HEK293 (cell line): ENCODE measurements at regions not wholly inside any gene's neighbourhood (a gene's known extent, or its start where the extent isn't known, plus 50 kb on each side); places are given as distances from the start of the nearest gene placed in this dataset.

Experiments
- CTCF ChIA-PET: fragments of 350-600 bp; formaldehyde crosslinking; extraction: SDS; loops from one replicate; lab custom pipeline; 2021; ENCODE audit warnings: antibody characterized with exemption; lab: Yijun Ruan, JAX
- POLR2A ChIA-PET: fragments of 300-600 bp; formaldehyde crosslinking; extraction: SDS; loops from one replicate; lab custom pipeline; 2020; ENCODE audit warnings: antibody characterized with exemption, inconsistent platforms; lab: Yijun Ruan, JAX
- H3K27ac ChIP-seq: fragments of 200-500 bp; sonication (Bioruptor generic); 2 replicates; pipeline ENCODE4 v1.5.1; 2014; ENCODE audit warnings: low read depth, low read length, control low read depth, inconsistent platforms; ENCODE audit errors: extremely low read depth
- H3K36me3 ChIP-seq, 2 experiments: fragments of 200-500 bp in 1 of 2; sonication (Bioruptor generic) in 1 of 2; 1 replicate in 1 of 2; 2 replicates in 1 of 2; pipeline ENCODE4 v1.5.1; 2014 to 2017; ENCODE audit warnings: inconsistent platforms in 2 of 2, low read length in 2 of 2; ENCODE audit not compliant: control insufficient read depth in 2 of 2, insufficient read depth in 1 of 2
- H3K4me1 ChIP-seq: fragments of 200-500 bp; sonication (Bioruptor generic); 2 replicates; pipeline ENCODE4 v1.5.1; 2014; ENCODE audit warnings: mild to moderate bottlenecking, low read length, inconsistent platforms; ENCODE audit not compliant: control insufficient read depth, insufficient read depth
- H3K4me3 ChIP-seq: 2 replicates; pipeline ENCODE4 v1.5.1; 2011; ENCODE audit warnings: low read depth, mild to moderate bottlenecking, control low read depth, low read length, moderate library complexity
- H3K9me3 ChIP-seq: fragments of 200-500 bp; sonication (Bioruptor generic); 2 replicates; pipeline ENCODE4 v1.5.1; 2014; ENCODE audit warnings: low read depth, low read length, inconsistent platforms; ENCODE audit not compliant: control insufficient read depth, insufficient read depth
- HOXA7 ChIP-seq: sonication (generic); formaldehyde crosslinking; IDR thresholded peaks from 2 replicates; pipeline ENCODE4 v1.8.1; 2022; ENCODE audit warnings: missing genetic modification reagents, borderline replicate concordance
- MEIS1 ChIP-seq: sonication (generic); formaldehyde crosslinking; IDR thresholded peaks from 2 replicates; pipeline ENCODE4 v1.8.1; 2022; ENCODE audit warnings: missing genetic modification reagents, mild to moderate bottlenecking, borderline replicate concordance
- ZFP41 ChIP-seq: fragments of 450-650 bp; formaldehyde crosslinking; IDR thresholded peaks from 2 replicates; pipeline ENCODE4 v1.5.1; 2016; ENCODE audit warnings: missing biosample characterization, missing genetic modification characterization, borderline replicate concordance
- ZNF132 ChIP-seq: fragments of 450-650 bp; formaldehyde crosslinking; IDR thresholded peaks from 2 replicates; pipeline ENCODE4 v1.5.1; 2017; ENCODE audit warnings: missing biosample characterization, missing genetic modification characterization, borderline replicate concordance
- ZNF140 ChIP-seq: fragments of 450-650 bp; formaldehyde crosslinking; IDR thresholded peaks from 2 replicates; pipeline ENCODE4 v1.5.1; 2016; ENCODE audit warnings: missing biosample characterization, missing genetic modification characterization
- ZNF2 ChIP-seq: fragments of 450-650 bp; formaldehyde crosslinking; IDR thresholded peaks from 2 replicates; pipeline ENCODE4 v1.5.1; 2016; ENCODE audit warnings: missing biosample characterization, missing genetic modification characterization
- ZNF302 ChIP-seq: fragments of 450-650 bp; formaldehyde crosslinking; IDR thresholded peaks from 2 replicates; pipeline ENCODE4 v1.5.1; 2016; ENCODE audit warnings: missing biosample characterization, missing genetic modification characterization, low read depth
- ZNF324 ChIP-seq: fragments of 450-650 bp; formaldehyde crosslinking; IDR thresholded peaks from 2 replicates; pipeline ENCODE4 v1.5.1; 2016; ENCODE audit warnings: missing biosample characterization, missing genetic modification characterization
- ZNF426 ChIP-seq: fragments of 450-650 bp; formaldehyde crosslinking; IDR thresholded peaks from 2 replicates; pipeline ENCODE4 v1.5.1; 2017; ENCODE audit warnings: missing biosample characterization, missing genetic modification characterization, mild to moderate bottlenecking, inconsistent platforms, moderate library complexity
- ZNF433 ChIP-seq: fragments of 450-650 bp; formaldehyde crosslinking; IDR thresholded peaks from 2 replicates; pipeline ENCODE4 v1.5.1; 2016; ENCODE audit warnings: missing biosample characterization, missing genetic modification characterization, low read depth
- ZNF544 ChIP-seq: fragments of 450-650 bp; formaldehyde crosslinking; IDR thresholded peaks from 2 replicates; pipeline ENCODE4 v1.5.0; 2017; ENCODE audit warnings: missing biosample characterization, missing genetic modification characterization
- ZNF610 ChIP-seq: fragments of 450-650 bp; formaldehyde crosslinking; IDR thresholded peaks from 2 replicates; pipeline ENCODE4 v1.5.1; 2016; ENCODE audit warnings: missing biosample characterization, missing genetic modification characterization, borderline replicate concordance
- ZNF626 ChIP-seq: fragments of 450-650 bp; sonication (Bioruptor Pico); formaldehyde crosslinking; IDR thresholded peaks from 2 replicates; pipeline ENCODE4 v1.5.1; 2018; ENCODE audit warnings: missing biosample characterization, missing genetic modification characterization, inconsistent platforms
- ZNF658 ChIP-seq: fragments of 450-650 bp; formaldehyde crosslinking; IDR thresholded peaks from 2 replicates; pipeline ENCODE4; 2016; ENCODE audit warnings: missing biosample characterization, missing genetic modification characterization
- ZNF670 ChIP-seq: fragments of 450-650 bp; formaldehyde crosslinking; IDR thresholded peaks from 2 replicates; pipeline ENCODE4 v1.5.1; 2016; ENCODE audit warnings: missing biosample characterization, missing genetic modification characterization, low read depth
- ZNF701 ChIP-seq: fragments of 450-650 bp; formaldehyde crosslinking; IDR thresholded peaks from 2 replicates; pipeline ENCODE4 v1.5.1; 2016; ENCODE audit warnings: missing biosample characterization, missing genetic modification characterization
- ZNF777 ChIP-seq: fragments of 450-650 bp; formaldehyde crosslinking; IDR thresholded peaks from 2 replicates; pipeline ENCODE4 v1.5.1; 2017; ENCODE audit warnings: missing biosample characterization, missing genetic modification characterization, borderline replicate concordance
- ZNF837 ChIP-seq: fragments of 450-650 bp; formaldehyde crosslinking; IDR thresholded peaks from 2 replicates; pipeline ENCODE4 v1.5.1; 2016; ENCODE audit warnings: missing biosample characterization, missing genetic modification characterization
- ZNF843 ChIP-seq: fragments of 450-650 bp; formaldehyde crosslinking; IDR thresholded peaks from 2 replicates; pipeline ENCODE4 v1.5.1; 2016; ENCODE audit warnings: missing biosample characterization, missing genetic modification characterization
- TF ChIP-seq, protein P1 (sequence below): fragments of 450-650 bp; formaldehyde crosslinking; IDR thresholded peaks from 2 replicates; pipeline ENCODE4 v1.5.1; 2017; ENCODE audit warnings: missing biosample characterization, missing genetic modification characterization
- TF ChIP-seq, protein P2 (sequence below): fragments of 450-650 bp; formaldehyde crosslinking; IDR thresholded peaks from 2 replicates; pipeline ENCODE4 v1.5.1; 2016; ENCODE audit warnings: missing biosample characterization, missing genetic modification characterization, low read depth
- TF ChIP-seq, protein P3 (sequence below): fragments of 450-650 bp; formaldehyde crosslinking; IDR thresholded peaks from 2 replicates; pipeline ENCODE4 v1.5.1; 2016; ENCODE audit warnings: missing biosample characterization, missing genetic modification characterization
- TF ChIP-seq, protein P4 (sequence below): fragments of 450-650 bp; formaldehyde crosslinking; IDR thresholded peaks from 2 replicates; pipeline ENCODE4 v1.5.1; 2016; ENCODE audit warnings: missing biosample characterization, missing genetic modification characterization

DNA sequence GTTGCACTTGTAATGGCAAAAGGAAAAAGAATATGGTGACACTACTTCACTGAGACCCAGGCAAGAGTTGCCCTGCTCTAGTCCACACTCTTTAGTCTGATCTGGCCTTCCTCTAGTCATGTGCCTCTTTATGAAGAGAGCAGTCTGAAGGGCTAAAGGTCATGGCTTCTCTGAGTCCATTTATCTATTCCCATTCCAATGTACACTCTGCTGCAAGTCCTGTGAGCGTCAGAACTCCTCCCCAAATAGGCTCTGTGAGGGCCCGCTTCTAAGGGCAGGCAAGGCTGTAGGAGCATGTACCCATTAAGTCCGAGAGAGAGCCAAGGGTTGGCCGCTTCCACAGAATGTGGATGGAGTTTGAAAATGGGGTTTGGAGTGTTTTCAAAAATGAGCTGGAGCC, 209.3 kb downstream of the AHR start:
- POLR2A ChIA-PET, result no interaction called here
- H3K4me3 ChIP-seq, result no peak overlapping the region
- no peaks in the 10 kb centered on the region for H3K36me3 ChIP-seq
- H3K27ac ChIP-seq, result no peak overlapping the region
- H3K4me1 ChIP-seq, result peaks cover 5% of the 10 kb centered on the region; the same call in 1 of the 2 replicates
- CTCF ChIA-PET, result no interaction called here
- H3K9me3 ChIP-seq, result no peaks in the 10 kb centered on the region
- TF ChIP-seq ZNF610 (tag by site-specific recombination) (no peak), ZNF140 (no peak), ZNF843 (tag by site-specific recombination) (no peak)
- TF ChIP-seq, protein P1, sequence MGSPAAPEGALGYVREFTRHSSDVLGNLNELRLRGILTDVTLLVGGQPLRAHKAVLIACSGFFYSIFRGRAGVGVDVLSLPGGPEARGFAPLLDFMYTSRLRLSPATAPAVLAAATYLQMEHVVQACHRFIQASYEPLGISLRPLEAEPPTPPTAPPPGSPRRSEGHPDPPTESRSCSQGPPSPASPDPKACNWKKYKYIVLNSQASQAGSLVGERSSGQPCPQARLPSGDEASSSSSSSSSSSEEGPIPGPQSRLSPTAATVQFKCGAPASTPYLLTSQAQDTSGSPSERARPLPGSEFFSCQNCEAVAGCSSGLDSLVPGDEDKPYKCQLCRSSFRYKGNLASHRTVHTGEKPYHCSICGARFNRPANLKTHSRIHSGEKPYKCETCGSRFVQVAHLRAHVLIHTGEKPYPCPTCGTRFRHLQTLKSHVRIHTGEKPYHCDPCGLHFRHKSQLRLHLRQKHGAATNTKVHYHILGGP, result no peak
- TF ChIP-seq, protein P2, sequence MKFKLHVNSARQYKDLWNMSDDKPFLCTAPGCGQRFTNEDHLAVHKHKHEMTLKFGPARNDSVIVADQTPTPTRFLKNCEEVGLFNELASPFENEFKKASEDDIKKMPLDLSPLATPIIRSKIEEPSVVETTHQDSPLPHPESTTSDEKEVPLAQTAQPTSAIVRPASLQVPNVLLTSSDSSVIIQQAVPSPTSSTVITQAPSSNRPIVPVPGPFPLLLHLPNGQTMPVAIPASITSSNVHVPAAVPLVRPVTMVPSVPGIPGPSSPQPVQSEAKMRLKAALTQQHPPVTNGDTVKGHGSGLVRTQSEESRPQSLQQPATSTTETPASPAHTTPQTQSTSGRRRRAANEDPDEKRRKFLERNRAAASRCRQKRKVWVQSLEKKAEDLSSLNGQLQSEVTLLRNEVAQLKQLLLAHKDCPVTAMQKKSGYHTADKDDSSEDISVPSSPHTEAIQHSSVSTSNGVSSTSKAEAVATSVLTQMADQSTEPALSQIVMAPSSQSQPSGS (tag by site-specific recombination), result no peak
- TF ChIP-seq, protein P3, sequence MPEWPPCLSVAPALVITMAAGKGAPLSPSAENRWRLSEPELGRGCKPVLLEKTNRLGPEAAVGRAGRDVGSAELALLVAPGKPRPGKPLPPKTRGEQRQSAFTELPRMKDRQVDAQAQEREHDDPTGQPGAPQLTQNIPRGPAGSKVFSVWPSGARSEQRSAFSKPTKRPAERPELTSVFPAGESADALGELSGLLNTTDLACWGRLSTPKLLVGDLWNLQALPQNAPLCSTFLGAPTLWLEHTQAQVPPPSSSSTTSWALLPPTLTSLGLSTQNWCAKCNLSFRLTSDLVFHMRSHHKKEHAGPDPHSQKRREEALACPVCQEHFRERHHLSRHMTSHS (tag by site-specific recombination), result no peak

DNA sequence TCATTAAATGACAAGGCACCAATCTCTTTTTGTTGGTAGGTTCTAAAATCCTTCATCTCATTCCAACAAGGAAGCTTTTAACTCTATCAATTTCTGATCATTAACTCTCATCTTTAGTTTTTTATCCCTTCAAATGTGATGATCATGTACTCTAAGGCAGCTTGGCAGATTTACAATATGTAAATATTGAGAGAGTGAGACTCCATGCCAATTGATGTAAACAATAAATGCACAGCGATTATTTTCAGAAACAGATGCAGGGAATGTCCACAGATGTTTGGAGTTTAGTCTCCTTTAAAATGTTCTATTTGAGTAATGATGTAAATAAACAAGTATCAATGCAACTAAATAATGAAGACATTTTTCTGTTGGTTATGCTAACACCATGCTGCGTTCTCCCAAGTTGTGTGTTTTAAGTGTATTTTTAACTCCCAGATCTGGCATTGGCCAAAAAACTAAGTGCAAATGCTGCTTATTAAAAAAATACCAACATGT, 213.8 kb downstream of the AHR start:
- CTCF ChIA-PET, result interaction anchor here (0.6 to 1.0 kb wide), 3 partner anchors 9 to 218 kb away, joined by 3 to 5 read pairs (median 3); no protein-coding TSS in a partner anchor
- H3K27ac ChIP-seq, result no peak overlapping the region
- no peaks in the 10 kb centered on the region for H3K9me3 ChIP-seq
- no peak overlapping the region for H3K4me3 ChIP-seq
- no peaks in the 10 kb centered on the region for H3K36me3 ChIP-seq
- peaks cover 5% of the 10 kb centered on the region; the same call in 1 of the 2 replicates for H3K4me1 ChIP-seq
- POLR2A ChIA-PET, result no interaction called here
- TF ChIP-seq ZNF777 (no peak), ZNF658 (tag by site-specific recombination) (no peak), HOXA7 (CRISPR knock-in tag) (no peak), MEIS1 (CRISPR knock-in tag) (no peak), ZNF626 (tag by site-specific recombination) (no peak)
- TF ChIP-seq, protein P1, result no peak
- TF ChIP-seq, protein P4, sequence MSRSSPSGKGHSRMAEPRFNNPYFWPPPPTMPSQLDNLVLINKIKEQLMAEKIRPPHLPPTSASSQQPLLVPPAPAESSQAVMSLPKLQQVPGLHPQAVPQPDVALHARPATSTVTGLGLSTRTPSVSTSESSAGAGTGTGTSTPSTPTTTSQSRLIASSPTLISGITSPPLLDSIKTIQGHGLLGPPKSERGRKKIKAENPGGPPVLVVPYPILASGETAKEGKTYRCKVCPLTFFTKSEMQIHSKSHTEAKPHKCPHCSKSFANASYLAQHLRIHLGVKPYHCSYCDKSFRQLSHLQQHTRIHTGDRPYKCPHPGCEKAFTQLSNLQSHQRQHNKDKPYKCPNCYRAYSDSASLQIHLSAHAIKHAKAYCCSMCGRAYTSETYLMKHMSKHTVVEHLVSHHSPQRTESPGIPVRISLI (tag by site-specific recombination), result no peak

DNA sequence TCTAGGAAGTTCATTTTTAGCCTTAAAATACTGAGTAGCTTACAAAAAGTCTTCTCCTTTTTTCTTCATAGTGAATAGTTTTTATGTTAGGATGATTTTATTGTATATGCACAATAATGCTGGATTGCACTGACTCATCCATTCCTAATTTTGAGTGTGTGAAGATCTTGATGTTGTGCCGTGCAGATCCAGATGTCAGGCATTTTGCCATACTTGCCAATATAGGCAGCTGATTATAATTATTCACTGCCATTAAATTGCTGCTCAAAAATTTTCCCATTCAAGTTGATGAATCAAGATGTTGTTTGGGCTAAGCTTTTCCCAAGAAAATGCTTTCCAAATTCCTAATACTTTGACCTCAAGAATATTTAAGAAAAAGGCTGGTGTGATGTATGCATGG, 218.3 kb downstream of the AHR start:
- TF ChIP-seq ZNF132 (tag by site-specific recombination), result no peak
- TF ChIP-seq ZNF544 (tag by site-specific recombination), result no peak
- TF ChIP-seq ZNF302 (tag by site-specific recombination), result no peak
- no peak for TF ChIP-seq ZNF837 (tag by site-specific recombination)
- TF ChIP-seq ZNF433 (tag by site-specific recombination), result no peak
- no peak for TF ChIP-seq ZNF2 (tag by site-specific recombination)
- TF ChIP-seq ZNF324, result no peak
- TF ChIP-seq, protein P4 (tag by site-specific recombination), result no peak
- no peak for TF ChIP-seq ZFP41
- TF ChIP-seq ZNF701, result no peak
- TF ChIP-seq ZNF426 (tag by site-specific recombination), result no peak
- TF ChIP-seq ZNF670, result no peak
- no peak overlapping the region for H3K27ac ChIP-seq
- ChIA-PET POLR2A (no interaction called here), CTCF (no interaction called here)
- H3K4me3 ChIP-seq, result no peak overlapping the region
- peaks cover 5% of the 10 kb centered on the region; the same call in 1 of the 2 replicates for H3K4me1 ChIP-seq
- no peaks in the 10 kb centered on the region for H3K36me3 ChIP-seq
- no peaks in the 10 kb centered on the region for H3K9me3 ChIP-seq
